ENCODE measurements at regions not wholly inside any gene's neighbourhood (a gene's known extent, or its start where the extent isn't known, plus 50 kb on each side); places are given as distances from the start of the nearest gene placed in this dataset.
"Not testable (repeated sequence)": the region's sequence is repeated elsewhere in the genome, so short reads cannot be mapped to it uniquely, and the experiment has no call there.

DNA sequence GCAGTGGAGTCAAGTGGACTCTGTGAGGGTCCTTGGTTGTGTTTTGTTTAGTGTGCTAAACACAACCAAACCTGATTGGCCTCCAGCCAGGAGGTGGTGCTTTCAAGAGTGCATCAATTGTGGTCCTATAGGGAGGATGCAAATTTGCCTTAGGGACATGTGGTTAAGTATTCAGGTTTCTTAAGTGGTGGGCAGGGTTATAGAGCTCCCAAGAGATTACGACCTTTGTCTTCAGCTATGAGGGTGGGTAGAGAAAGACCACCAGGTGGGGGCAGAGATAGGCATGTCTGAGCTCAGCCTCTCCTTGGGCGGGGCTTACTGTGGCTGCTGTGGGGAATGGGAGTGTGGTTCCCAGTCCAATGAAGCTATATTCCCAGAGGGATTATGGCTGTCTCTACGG is 186.6 kb downstream of the SQOR start:
- no peak for DNase-seq
- Histone ChIP-seq H4K20me1 (ENCODE audit: insufficient read depth, low read length) (no peaks in the 10 kb centered on the region), H3K4me2 (ENCODE audit: low read depth, low read length) (no peak overlapping the region), H3K9me3 (replicated peaks; ENCODE audit: insufficient read depth, low read length) (no peaks in the 10 kb centered on the region), H3K79me2 (ENCODE audit: low read length) (no peaks in the 10 kb centered on the region), H2AFZ (ENCODE audit: low read length) (no peak overlapping the region), H3K27me3 (replicated peaks; ENCODE audit: insufficient read depth, low read length) (no peaks in the 10 kb centered on the region), H3K9me2 (replicated peaks; ENCODE audit: insufficient read depth, low read length) (no peaks in the 10 kb centered on the region), H3K36me3 (replicated peaks; ENCODE audit: insufficient read depth, low read length) (no peaks in the 10 kb centered on the region), H3F3A (ENCODE audit: insufficient read depth, low read length) (no peaks in the 10 kb centered on the region), H3K4me1 (ENCODE audit: low read length) (no peaks in the 10 kb centered on the region), H3K27ac (ENCODE audit: low read length) (no peak overlapping the region), H3K9ac (ENCODE audit: low read length) (no peak overlapping the region), H3K4me3 (ENCODE audit: low read length) (no peak overlapping the region)
- TF ChIP-seq, protein P1, sequence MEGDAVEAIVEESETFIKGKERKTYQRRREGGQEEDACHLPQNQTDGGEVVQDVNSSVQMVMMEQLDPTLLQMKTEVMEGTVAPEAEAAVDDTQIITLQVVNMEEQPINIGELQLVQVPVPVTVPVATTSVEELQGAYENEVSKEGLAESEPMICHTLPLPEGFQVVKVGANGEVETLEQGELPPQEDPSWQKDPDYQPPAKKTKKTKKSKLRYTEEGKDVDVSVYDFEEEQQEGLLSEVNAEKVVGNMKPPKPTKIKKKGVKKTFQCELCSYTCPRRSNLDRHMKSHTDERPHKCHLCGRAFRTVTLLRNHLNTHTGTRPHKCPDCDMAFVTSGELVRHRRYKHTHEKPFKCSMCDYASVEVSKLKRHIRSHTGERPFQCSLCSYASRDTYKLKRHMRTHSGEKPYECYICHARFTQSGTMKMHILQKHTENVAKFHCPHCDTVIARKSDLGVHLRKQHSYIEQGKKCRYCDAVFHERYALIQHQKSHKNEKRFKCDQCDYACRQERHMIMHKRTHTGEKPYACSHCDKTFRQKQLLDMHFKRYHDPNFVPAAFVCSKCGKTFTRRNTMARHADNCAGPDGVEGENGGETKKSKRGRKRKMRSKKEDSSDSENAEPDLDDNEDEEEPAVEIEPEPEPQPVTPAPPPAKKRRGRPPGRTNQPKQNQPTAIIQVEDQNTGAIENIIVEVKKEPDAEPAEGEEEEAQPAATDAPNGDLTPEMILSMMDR (IDR thresholded peaks at IDR 0.05; ENCODE audit: low read length): no peak

DNA sequence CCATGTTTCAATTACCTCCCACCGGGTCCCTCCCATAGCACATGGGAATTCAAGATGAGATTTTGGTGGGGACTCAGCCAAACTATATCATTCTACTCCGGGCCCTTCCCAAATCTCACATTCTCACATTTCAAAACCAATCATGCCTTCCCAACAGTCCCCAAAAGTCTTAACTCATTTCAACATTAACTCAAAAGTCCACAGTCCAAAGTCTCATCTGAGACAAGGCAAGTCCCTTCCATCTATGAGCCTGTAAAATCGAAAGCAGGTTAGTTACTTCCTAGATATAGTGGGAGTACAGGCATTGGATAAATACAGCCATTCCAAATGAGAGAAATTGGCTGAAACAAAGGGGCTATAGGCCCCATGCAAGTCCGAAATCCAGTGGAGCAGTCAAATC is 188.1 kb downstream of the SQOR start:
- not testable (repeated sequence) for DNase-seq; H3K4me3 ChIP-seq (ENCODE audit: low read length); H3K4me1 ChIP-seq (ENCODE audit: low read length); H3K4me2 ChIP-seq (ENCODE audit: low read depth, low read length); H3K9me3 ChIP-seq (replicated peaks; ENCODE audit: insufficient read depth, low read length); H3K27me3 ChIP-seq (replicated peaks; ENCODE audit: insufficient read depth, low read length); H3F3A ChIP-seq (ENCODE audit: insufficient read depth, low read length); H3K27ac ChIP-seq (ENCODE audit: low read length); H3K79me2 ChIP-seq (ENCODE audit: low read length); H2AFZ ChIP-seq (ENCODE audit: low read length); H4K20me1 ChIP-seq (ENCODE audit: insufficient read depth, low read length); H3K9ac ChIP-seq (ENCODE audit: low read length); H3K9me2 ChIP-seq (replicated peaks; ENCODE audit: insufficient read depth, low read length); H3K36me3 ChIP-seq (replicated peaks; ENCODE audit: insufficient read depth, low read length)

DNA sequence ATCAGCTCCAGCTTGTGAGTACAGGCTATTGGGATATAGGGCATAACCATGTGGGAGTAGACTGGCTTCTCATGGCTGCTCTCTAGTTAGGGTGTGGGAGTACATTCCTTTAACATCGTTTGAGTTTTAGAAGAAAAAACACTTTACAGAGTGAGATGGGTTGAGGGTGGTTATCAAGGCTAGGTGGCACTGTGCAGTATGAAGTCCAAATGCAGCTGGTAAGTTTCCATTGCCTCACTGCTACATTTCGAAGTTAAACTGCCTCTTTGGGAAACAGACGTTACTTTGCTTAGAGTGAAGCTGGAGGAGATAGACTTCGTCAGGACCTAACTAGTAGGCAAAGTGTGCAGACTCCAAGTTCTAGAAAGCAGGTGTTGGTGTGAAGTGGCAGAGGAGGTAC is 192.4 kb downstream of the SQOR start:
- H3F3A ChIP-seq (ENCODE audit: insufficient read depth, low read length): no peaks in the 10 kb centered on the region
- no peaks in the 10 kb centered on the region for H3K27me3 ChIP-seq (replicated peaks; ENCODE audit: insufficient read depth, low read length)
- no peak overlapping the region for H3K9ac ChIP-seq (ENCODE audit: low read length)
- no peaks in the 10 kb centered on the region for H3K9me3 ChIP-seq (replicated peaks; ENCODE audit: insufficient read depth, low read length)
- no peaks in the 10 kb centered on the region for H4K20me1 ChIP-seq (ENCODE audit: insufficient read depth, low read length)
- no peak for TF ChIP-seq EZH2 (optimal IDR thresholded peaks at IDR 0.05; ENCODE audit: low read depth, low read length)
- TF ChIP-seq, protein P1 (IDR thresholded peaks at IDR 0.05; ENCODE audit: low read length): no peak
- no peak overlapping the region for H3K4me2 ChIP-seq (ENCODE audit: low read depth, low read length)
- no peaks in the 10 kb centered on the region for H3K4me1 ChIP-seq (ENCODE audit: low read length)
- DNase-seq: no peak
- H3K27ac ChIP-seq (ENCODE audit: low read length): no peak overlapping the region
- H3K79me2 ChIP-seq (ENCODE audit: low read length): no peaks in the 10 kb centered on the region
- H2AFZ ChIP-seq (ENCODE audit: low read length): no peak overlapping the region
- H3K4me3 ChIP-seq (ENCODE audit: low read length): no peak overlapping the region
- H3K36me3 ChIP-seq (replicated peaks; ENCODE audit: insufficient read depth, low read length): no peaks in the 10 kb centered on the region
- H3K9me2 ChIP-seq (replicated peaks; ENCODE audit: insufficient read depth, low read length): no peaks in the 10 kb centered on the region

DNA sequence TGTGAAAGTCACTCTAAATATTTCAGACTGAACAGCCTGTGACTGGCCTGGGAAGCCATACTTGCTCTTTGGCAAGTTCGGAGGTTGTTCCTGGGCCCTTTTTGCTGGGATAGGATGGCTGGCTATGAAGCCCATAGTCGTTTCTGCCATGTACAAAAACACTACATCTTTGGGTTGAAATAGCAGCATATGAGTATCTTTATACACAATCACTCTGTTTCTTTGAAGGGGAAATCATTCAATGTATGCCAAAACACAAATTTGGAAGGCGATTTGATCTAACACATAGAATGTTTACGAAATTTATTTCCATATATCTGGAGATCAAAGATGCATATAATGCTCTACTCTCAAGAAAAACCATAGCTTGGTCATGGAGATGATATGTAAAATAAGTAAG is 192.9 kb downstream of the SQOR start:
- Histone ChIP-seq H3K4me2 (ENCODE audit: low read depth, low read length) (no peak overlapping the region), H3K79me2 (ENCODE audit: low read length) (no peaks in the 10 kb centered on the region), H3K9me3 (replicated peaks; ENCODE audit: insufficient read depth, low read length) (no peaks in the 10 kb centered on the region), H3K9me2 (replicated peaks; ENCODE audit: insufficient read depth, low read length) (no peaks in the 10 kb centered on the region), H3K4me1 (ENCODE audit: low read length) (no peaks in the 10 kb centered on the region), H3K27ac (ENCODE audit: low read length) (no peak overlapping the region), H3F3A (ENCODE audit: insufficient read depth, low read length) (no peaks in the 10 kb centered on the region), H3K9ac (ENCODE audit: low read length) (no peak overlapping the region), H3K36me3 (replicated peaks; ENCODE audit: insufficient read depth, low read length) (no peaks in the 10 kb centered on the region), H2AFZ (ENCODE audit: low read length) (no peak overlapping the region), H3K4me3 (ENCODE audit: low read length) (no peak overlapping the region), H3K27me3 (replicated peaks; ENCODE audit: insufficient read depth, low read length) (no peaks in the 10 kb centered on the region), H4K20me1 (ENCODE audit: insufficient read depth, low read length) (no peaks in the 10 kb centered on the region)
- TF ChIP-seq, protein P1 (IDR thresholded peaks at IDR 0.05; ENCODE audit: low read length): no peak
- TF ChIP-seq EZH2 (optimal IDR thresholded peaks at IDR 0.05; ENCODE audit: low read depth, low read length) (no peak), EZH2phosphoT487 (IDR thresholded peaks at IDR 0.05; ENCODE audit: low read length) (no peak)
- no peak for DNase-seq

Data from MM.1S (cell line).